ENCODE measurements at regions not wholly inside any gene's neighbourhood (a gene's known extent, or its start where the extent isn't known, plus 50 kb on each side); places are given as distances from the start of the nearest gene placed in this dataset.

GRCh38 chr6:104473021-104473429, 386.7 kb downstream of the HACE1 start:
- TF ChIP-seq POLR2A (IDR thresholded peaks at IDR 0.05; ENCODE audit: low read depth, low read length) (no peak), POLR2AphosphoS5 (IDR thresholded peaks at IDR 0.05; ENCODE audit: low read depth, low read length) (no peak), TAF1 (IDR thresholded peaks at IDR 0.05; ENCODE audit: borderline replicate concordance, low read depth, low read length) (no peak)

Data from GM12892 (cell line).